HCT116 (cell line): ENCODE measurements at regions not wholly inside any gene's neighbourhood (a gene's known extent, or its start where the extent isn't known, plus 50 kb on each side); places are given as distances from the start of the nearest gene placed in this dataset.

Source experiments
- ATAC-seq: fragments of 200-7000 bp; cut with Tn5 transposase; 2 replicates; pipeline ENCODE4 v1.9.1; 2020; ENCODE audit warnings: mild to moderate bottlenecking, moderate library complexity
- BruUV-seq: library from RNA; stranded (reverse); fragments of 400-500 nt; replicated peaks from 2 replicates; lab custom pipeline; 2021; lab: Mats Ljungman, UMichigan
- CTCF ChIA-PET: fragments of 300-600 bp; sonication (Branson Sonifier 250); formaldehyde crosslinking; loops from one replicate; lab custom pipeline; 2021; ENCODE audit warnings: antibody characterized with exemption; lab: Charles Lee
- POLR2A ChIA-PET: fragments of 300-600, 350-600 bp; sonication (Branson Sonifier 250); formaldehyde crosslinking; loops from one replicate; lab custom pipeline; 2021; ENCODE audit warnings: antibody characterized with exemption; lab: Charles Lee
- RAD21 ChIA-PET, 2 experiments: fragments of 300-600 bp; sonication (Branson Sonifier 250); formaldehyde crosslinking; loops; one replicate each; lab custom pipeline; 2023; ENCODE audit warnings: low total read pairs in 2 of 2; ENCODE audit not compliant: uncharacterized antibody in 2 of 2, unreplicated experiment in 2 of 2, low non-redundant PET in 1 of 2; lab: Charles Lee
- DNase-seq: peaks from one replicate; pipeline ENCODE4 v3.0.0-alpha.2; 2010; ENCODE audit warnings: low read depth, low spot score
- H2AFZ ChIP-seq: fragments of 200-600 bp; shearing (Covaris generic), sonication (generic); 2 replicates; pipeline ENCODE4 v1.6.1; 2017; ENCODE audit warnings: low read depth, mixed run types, mixed read lengths, antibody characterized with exemption, low read length; ENCODE audit not compliant: poor library complexity, severe bottlenecking
- H3K27ac ChIP-seq: 2 replicates; pipeline ENCODE4 v1.5.1; 2012; ENCODE audit warnings: low read depth, low read length
- H3K27me3 ChIP-seq: fragments of 200-600 bp; sonication (generic); 2 replicates; pipeline ENCODE4 v1.6.1; 2016; ENCODE audit warnings: mixed run types, low read length, mixed read lengths; ENCODE audit not compliant: insufficient read depth
- H3K36me3 ChIP-seq, 2 experiments: fragments of 200-500 bp in 1 of 2; fragments of 200-600 bp in 1 of 2; sonication (Bioruptor generic) in 1 of 2; sonication (generic) in 1 of 2; 2 replicates each; pipeline versions ENCODE4 v1.5.1 to v1.6.1; 2014 to 2016; ENCODE audit warnings: low read length in 2 of 2, inconsistent platforms in 1 of 2, mixed read lengths in 1 of 2, mixed run types in 1 of 2; ENCODE audit not compliant: insufficient read depth in 2 of 2, control insufficient read depth in 1 of 2
- H3K4me1 ChIP-seq, 2 experiments: fragments of 200-600 bp in 1 of 2; sonication (generic) in 1 of 2; 2 replicates each; pipeline versions ENCODE4 v1.5.1 to v1.6.1; 2012 to 2017; ENCODE audit warnings: low read length in 2 of 2, inconsistent platforms in 1 of 2, mild to moderate bottlenecking in 1 of 2, mixed read lengths in 1 of 2, mixed run types in 1 of 2, moderate library complexity in 1 of 2; ENCODE audit not compliant: insufficient read depth in 2 of 2, control insufficient read depth in 1 of 2
- H3K4me2 ChIP-seq: fragments of 200-600 bp; sonication (generic); 2 replicates; pipeline ENCODE4 v1.6.1; 2017; ENCODE audit warnings: mixed run types, low read length, mixed read lengths
- H3K4me3 ChIP-seq, 2 experiments: fragments of 200-600 bp in 1 of 2; sonication (generic) in 1 of 2; replicated peaks in 1 of 2; 2 replicates each; pipeline ENCODE4 v1.5.1; 2011 to 2016; ENCODE audit warnings: low read length in 2 of 2, control low read depth in 1 of 2, low read depth in 1 of 2, mild to moderate bottlenecking in 1 of 2, mixed read lengths in 1 of 2, mixed run types in 1 of 2
- H3K79me2 ChIP-seq: fragments of 200-600 bp; sonication (generic); 2 replicates; pipeline ENCODE4 v1.6.1; 2017; ENCODE audit warnings: mild to moderate bottlenecking, mixed run types, low read length, moderate library complexity, mixed read lengths; ENCODE audit not compliant: insufficient read depth
- H3K9ac ChIP-seq: fragments of 200-600 bp; sonication (generic); 2 replicates; pipeline ENCODE4 v1.6.1; 2016; ENCODE audit warnings: low read length, mixed read lengths
- H3K9me2 ChIP-seq: fragments of 200-600 bp; sonication (generic), shearing (Covaris generic); 2 replicates; pipeline ENCODE4 v1.6.1; 2017; ENCODE audit warnings: mixed run types, mild to moderate bottlenecking, moderate library complexity; ENCODE audit not compliant: insufficient read depth
- H3K9me3 ChIP-seq, 2 experiments: fragments of 200-500 bp in 1 of 2; fragments of 200-600 bp in 1 of 2; sonication (Bioruptor generic) in 1 of 2; sonication (generic) in 1 of 2; 2 replicates each; pipeline ENCODE4 v1.6.1; 2014 to 2017; ENCODE audit warnings: low read length in 2 of 2, mixed read lengths in 2 of 2, inconsistent platforms in 1 of 2, low read depth in 1 of 2, mild to moderate bottlenecking in 1 of 2, mixed run types in 1 of 2, moderate library complexity in 1 of 2; ENCODE audit not compliant: control insufficient read depth in 1 of 2, insufficient read depth in 1 of 2
- H4K20me1 ChIP-seq: fragments of 200-600 bp; sonication (generic), shearing (Covaris generic); 2 replicates; pipeline ENCODE4 v1.6.1; 2017; ENCODE audit warnings: mixed run types, mild to moderate bottlenecking, moderate library complexity; ENCODE audit not compliant: insufficient read depth
- CBX3 ChIP-seq: IDR thresholded peaks from 2 replicates; pipeline ENCODE4 v1.6.1; 2012; ENCODE audit warnings: low read depth
- CEBPB ChIP-seq: IDR thresholded peaks from 2 replicates; pipeline ENCODE4 v1.6.1; 2012; ENCODE audit warnings: low read depth
- ELF1 ChIP-seq: IDR thresholded peaks from 2 replicates; pipeline ENCODE4 v1.6.1; 2012; ENCODE audit warnings: low read depth, borderline replicate concordance
- JUND ChIP-seq: IDR thresholded peaks from 2 replicates; pipeline ENCODE4 v1.6.1; 2012
- MAX ChIP-seq: IDR thresholded peaks from 2 replicates; pipeline ENCODE4 v1.6.1; 2012
- POLR2A ChIP-seq: IDR thresholded peaks from 2 replicates; pipeline ENCODE4 v1.7.0; 2011; ENCODE audit warnings: borderline replicate concordance; ENCODE audit not compliant: insufficient read depth, insufficient read length; ENCODE audit errors: extremely low read depth
- RAD21 ChIP-seq: IDR thresholded peaks from 2 replicates; pipeline ENCODE4 v1.6.1; 2012; ENCODE audit warnings: low read depth, mild to moderate bottlenecking
- REST ChIP-seq: IDR thresholded peaks from 2 replicates; pipeline ENCODE4 v1.6.1; 2012; ENCODE audit warnings: low read depth
- SIN3A ChIP-seq: IDR thresholded peaks from 2 replicates; pipeline ENCODE4 v1.6.1; 2012; ENCODE audit warnings: low read depth
- SP1 ChIP-seq: IDR thresholded peaks from 2 replicates; pipeline ENCODE4 v1.6.1; 2012; ENCODE audit warnings: low read depth
- TCF7L2 ChIP-seq: IDR thresholded peaks from 2 replicates; pipeline ENCODE4 v1.7.0; 2011; ENCODE audit warnings: borderline replicate concordance, inconsistent platforms; ENCODE audit not compliant: insufficient read depth, insufficient read length; ENCODE audit errors: extremely low read depth
- YY1 ChIP-seq: IDR thresholded peaks from 2 replicates; pipeline ENCODE4 v1.6.1; 2011; ENCODE audit warnings: low read length, low read depth, moderate library complexity, mild to moderate bottlenecking; ENCODE audit not compliant: insufficient replicate concordance; ENCODE audit errors: extremely low read depth
- ZBTB33 ChIP-seq: IDR thresholded peaks from 2 replicates; pipeline ENCODE4 v1.6.1; 2011; ENCODE audit warnings: mild to moderate bottlenecking, low read length, moderate library complexity; ENCODE audit not compliant: insufficient replicate concordance; ENCODE audit errors: extremely low read depth
- ZFX ChIP-seq: fragments of 450-650 bp; IDR thresholded peaks from 2 replicates; pipeline ENCODE4 v1.6.1; 2017
- intact Hi-C: fragments of 100-400 bp; cut with micrococcal nuclease; formaldehyde crosslinking; loops from 2 replicates; pipeline ENCODE4 v1.10.0; 2022
- TF ChIP-seq, protein P1 (sequence below), 3 experiments: fragments of 200-600 bp in 1 of 3; sonication (generic) in 1 of 3; IDR thresholded peaks in 2 of 3; conservative IDR thresholded peaks in 1 of 3; 2 replicates each; pipeline ENCODE4 v1.5.1; 2012 to 2017; ENCODE audit warnings: low read depth in 2 of 3, low read length in 2 of 3, antibody characterized with exemption in 1 of 3, borderline replicate concordance in 1 of 3, control low read depth in 1 of 3, mild to moderate bottlenecking in 1 of 3, mixed read lengths in 1 of 3, mixed run types in 1 of 3, moderate library complexity in 1 of 3; ENCODE audit not compliant: insufficient read depth in 1 of 3

- RAD21 ChIA-PET = no interaction called here
- H3K4me1 ChIP-seq = no peaks in the 10 kb centered on the region
- no peaks in the 10 kb centered on the region for H3K9me2 ChIP-seq
- no peak overlapping the region for H3K27ac ChIP-seq
- H3K4me2 ChIP-seq = no peak overlapping the region
- no peaks in the 10 kb centered on the region for H3K27me3 ChIP-seq
- CTCF ChIA-PET = no interaction called here
- no peaks in the 10 kb centered on the region for H3K36me3 ChIP-seq
- BruUV-seq = no TSS peak
- intact Hi-C loops = no loop called here
- DNase-seq = no peak
- POLR2A ChIA-PET = no interaction called here
- H2AFZ ChIP-seq = no peak overlapping the region
- H3K79me2 ChIP-seq = no peaks in the 10 kb centered on the region
- no peak overlapping the region for H3K9ac ChIP-seq
- ATAC-seq = no peak
- no peak for TF ChIP-seq CBX3
- no peak for TF ChIP-seq TCF7L2
- TF ChIP-seq ELF1 = no peak
- TF ChIP-seq REST = no peak
- no peak for TF ChIP-seq POLR2A
- TF ChIP-seq RAD21 = no peak
- TF ChIP-seq ZFX = no peak
- no peak for TF ChIP-seq MAX
- no peak for TF ChIP-seq SP1
- TF ChIP-seq, protein P1, sequence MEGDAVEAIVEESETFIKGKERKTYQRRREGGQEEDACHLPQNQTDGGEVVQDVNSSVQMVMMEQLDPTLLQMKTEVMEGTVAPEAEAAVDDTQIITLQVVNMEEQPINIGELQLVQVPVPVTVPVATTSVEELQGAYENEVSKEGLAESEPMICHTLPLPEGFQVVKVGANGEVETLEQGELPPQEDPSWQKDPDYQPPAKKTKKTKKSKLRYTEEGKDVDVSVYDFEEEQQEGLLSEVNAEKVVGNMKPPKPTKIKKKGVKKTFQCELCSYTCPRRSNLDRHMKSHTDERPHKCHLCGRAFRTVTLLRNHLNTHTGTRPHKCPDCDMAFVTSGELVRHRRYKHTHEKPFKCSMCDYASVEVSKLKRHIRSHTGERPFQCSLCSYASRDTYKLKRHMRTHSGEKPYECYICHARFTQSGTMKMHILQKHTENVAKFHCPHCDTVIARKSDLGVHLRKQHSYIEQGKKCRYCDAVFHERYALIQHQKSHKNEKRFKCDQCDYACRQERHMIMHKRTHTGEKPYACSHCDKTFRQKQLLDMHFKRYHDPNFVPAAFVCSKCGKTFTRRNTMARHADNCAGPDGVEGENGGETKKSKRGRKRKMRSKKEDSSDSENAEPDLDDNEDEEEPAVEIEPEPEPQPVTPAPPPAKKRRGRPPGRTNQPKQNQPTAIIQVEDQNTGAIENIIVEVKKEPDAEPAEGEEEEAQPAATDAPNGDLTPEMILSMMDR (IDR thresholded peaks at IDR 0.05 in 2 of 3, conservative IDR thresholded peaks at IDR 0.05 in 1 of 3; ENCODE audit: borderline replicate concordance in 1 of 3, insufficient read depth in 1 of 3, low read depth in 2 of 3, low read length in 2 of 3) = no peak
- no peak for TF ChIP-seq YY1
- no peak for TF ChIP-seq ZBTB33
- TF ChIP-seq JUND = no peak
- TF ChIP-seq CEBPB = no peak
- TF ChIP-seq SIN3A = no peak
- H3K9me3 ChIP-seq = no peaks in the 10 kb centered on the region
- H3K4me3 ChIP-seq = no peak overlapping the region
- no peaks in the 10 kb centered on the region for H4K20me1 ChIP-seq
Measured at GRCh38 chrY:12365311-12365910, 335.6 kb upstream of the USP9Y start.
